ENCODE measurements at regions not wholly inside any gene's neighbourhood (a gene's known extent, or its start where the extent isn't known, plus 50 kb on each side); places are given as distances from the start of the nearest gene placed in this dataset.

- H3K36me3 Mint-ChIP-seq (ENCODE audit: unreplicated experiment), result peaks cover 6% of the 10 kb centered on the region
- peak overlapping the region; percentile 41 for H3K27ac Mint-ChIP-seq (ENCODE audit: unreplicated experiment)
- peaks cover 12% of the 10 kb centered on the region for H3K27me3 Mint-ChIP-seq (ENCODE audit: unreplicated experiment)
- DNase-seq, result no peak
- H3K4me1 Mint-ChIP-seq (ENCODE audit: low read depth, unreplicated experiment), result peaks cover 39% of the 10 kb centered on the region
- TF ChIP-seq CTCF (IDR thresholded peaks at IDR 0.05; ENCODE audit: partially characterized antibody, unreplicated experiment), result no peak
- H3K9me3 Mint-ChIP-seq (ENCODE audit: unreplicated experiment), result peaks cover 12% of the 10 kb centered on the region
- H3K4me3 Mint-ChIP-seq (ENCODE audit: unreplicated experiment), result no peak overlapping the region
These were observed 157.3 kb downstream of the AEBP2 start for GRCh38 chr12:19596434-19597166.

- Mint-ChIP-seq H3K27me3 (ENCODE audit: unreplicated experiment) (peaks cover 9% of the 10 kb centered on the region), H3K4me1 (ENCODE audit: low read depth, unreplicated experiment) (peaks cover 33% of the 10 kb centered on the region), H3K4me3 (ENCODE audit: unreplicated experiment) (peak overlapping the region; percentile 7), H3K27ac (ENCODE audit: unreplicated experiment) (no peak overlapping the region), H3K9me3 (ENCODE audit: unreplicated experiment) (peaks cover 12% of the 10 kb centered on the region), H3K36me3 (ENCODE audit: unreplicated experiment) (peaks cover 6% of the 10 kb centered on the region)
- no peak for DNase-seq
- TF ChIP-seq CTCF (IDR thresholded peaks at IDR 0.05; ENCODE audit: partially characterized antibody, unreplicated experiment), result no peak
These were observed 158.1 kb downstream of the AEBP2 start for GRCh38 chr12:19597167-19598026.

GRCh38 chr12:19605720-19606119 is 166.4 kb downstream of the AEBP2 start:
- no peaks in the 10 kb centered on the region for H3K4me1 Mint-ChIP-seq (ENCODE audit: low read depth, unreplicated experiment)
- no peak for TF ChIP-seq CTCF (IDR thresholded peaks at IDR 0.05; ENCODE audit: partially characterized antibody, unreplicated experiment)
- no peak for DNase-seq
- H3K36me3 Mint-ChIP-seq (ENCODE audit: unreplicated experiment), result peaks cover 4% of the 10 kb centered on the region
- no peak overlapping the region for H3K4me3 Mint-ChIP-seq (ENCODE audit: unreplicated experiment)
- H3K27ac Mint-ChIP-seq (ENCODE audit: unreplicated experiment), result no peak overlapping the region
- H3K9me3 Mint-ChIP-seq (ENCODE audit: unreplicated experiment), result peaks cover 1% of the 10 kb centered on the region
- H3K27me3 Mint-ChIP-seq (ENCODE audit: unreplicated experiment), result peaks cover 3% of the 10 kb centered on the region

- Mint-ChIP-seq H3K9me3 (ENCODE audit: unreplicated experiment) (peaks cover 8% of the 10 kb centered on the region), H3K4me3 (ENCODE audit: unreplicated experiment) (no peak overlapping the region)
- no peak for TF ChIP-seq CTCF (IDR thresholded peaks at IDR 0.05; ENCODE audit: partially characterized antibody, unreplicated experiment)
These were observed 168.7 kb downstream of the AEBP2 start for GRCh38 chr12:19608039-19608438.

More at GRCh38 chr12:19608039-19608438, 168.7 kb downstream of the AEBP2 start:
- peaks cover 3% of the 10 kb centered on the region for H3K27me3 Mint-ChIP-seq (ENCODE audit: unreplicated experiment)
- DNase-seq, result no peak
- H3K27ac Mint-ChIP-seq (ENCODE audit: unreplicated experiment), result no peak overlapping the region
- H3K36me3 Mint-ChIP-seq (ENCODE audit: unreplicated experiment), result peaks cover 8% of the 10 kb centered on the region
- peaks cover 1% of the 10 kb centered on the region for H3K4me1 Mint-ChIP-seq (ENCODE audit: low read depth, unreplicated experiment)
